ENCODE measurements at regions not wholly inside any gene's neighbourhood (a gene's known extent, or its start where the extent isn't known, plus 50 kb on each side); places are given as distances from the start of the nearest gene placed in this dataset.

DNA sequence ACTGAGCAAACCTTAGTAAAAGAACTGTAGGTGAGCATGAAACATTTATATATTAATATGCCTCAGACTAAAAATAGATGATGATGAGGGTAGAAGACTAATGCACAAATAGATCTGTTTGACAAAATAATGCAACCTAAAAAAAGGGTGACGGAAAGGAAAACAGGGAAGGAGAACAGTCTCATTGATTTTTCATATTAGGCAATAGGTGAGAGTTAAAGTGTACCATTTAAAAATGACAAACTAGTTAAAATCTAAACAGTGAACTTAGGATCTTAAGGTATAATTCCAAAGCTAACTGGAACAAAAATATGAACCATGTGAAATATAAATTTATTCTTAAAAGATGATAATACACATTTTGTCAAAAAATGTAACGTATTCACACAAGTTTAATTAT, 1347.6 kb downstream of the SI start:
- no peak overlapping the region for H3K4me3 ChIP-seq
- no peaks in the 10 kb centered on the region for H3K36me3 ChIP-seq
- no peaks in the 10 kb centered on the region for H3K9me3 ChIP-seq
- no peaks in the 10 kb centered on the region for H3K4me1 ChIP-seq
- no peak overlapping the region for H3K27ac ChIP-seq
- DNase-seq (no peak), ATAC-seq (no peak)
- intact Hi-C loops (cut with DNase I) = no loop called here
- no peaks in the 10 kb centered on the region for H3K27me3 ChIP-seq (ENCODE audit: low read depth)
- no peak for TF ChIP-seq CTCF (IDR thresholded peaks at IDR 0.05)

GRCh38 chr3:163726125-163726524, 1352.2 kb downstream of the SI start:
- Histone ChIP-seq H3K27ac (no peak overlapping the region), H3K4me1 (no peaks in the 10 kb centered on the region), H3K4me3 (no peak overlapping the region), H3K27me3 (ENCODE audit: low read depth) (no peaks in the 10 kb centered on the region), H3K9me3 (no peaks in the 10 kb centered on the region), H3K36me3 (no peaks in the 10 kb centered on the region)
- intact Hi-C loops (cut with DNase I) = no loop called here
- DNase-seq (no peak), ATAC-seq (no peak)
- TF ChIP-seq CTCF (IDR thresholded peaks at IDR 0.05) = no peak

- Histone ChIP-seq H3K9me3 (no peaks in the 10 kb centered on the region), H3K4me1 (no peaks in the 10 kb centered on the region), H3K4me3 (no peak overlapping the region), H3K27me3 (ENCODE audit: low read depth) (no peaks in the 10 kb centered on the region), H3K27ac (no peak overlapping the region), H3K36me3 (no peaks in the 10 kb centered on the region)
- intact Hi-C loops (cut with DNase I) = no loop called here
- DNase-seq (no peak), ATAC-seq (no peak)
- TF ChIP-seq CTCF (IDR thresholded peaks at IDR 0.05) = no peak
These were observed 1355.9 kb downstream of the SI start for GRCh38 chr3:163722405-163722804.

DNA sequence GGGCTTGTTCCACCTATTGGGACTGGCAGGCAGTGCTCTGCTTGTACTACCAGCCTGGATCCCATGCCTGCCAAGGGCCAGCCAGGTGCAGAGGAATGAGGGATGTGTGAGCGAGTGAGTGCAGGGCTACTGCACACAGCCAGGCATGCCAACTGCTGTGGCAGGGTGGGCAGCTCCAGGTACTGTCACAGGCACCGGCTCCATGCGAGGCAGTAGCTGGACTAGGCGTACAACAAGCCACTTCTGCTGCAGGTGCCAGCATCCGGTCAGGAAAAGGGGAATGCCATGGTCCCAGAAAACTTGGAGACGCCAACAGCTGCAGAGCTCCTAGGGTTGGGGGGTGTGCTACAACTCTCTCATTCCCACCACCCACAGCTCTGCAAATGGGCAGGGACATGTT, 1356.7 kb downstream of the SI start:
- Histone ChIP-seq H3K4me1 (no peaks in the 10 kb centered on the region), H3K4me3 (no peak overlapping the region), H3K9me3 (no peaks in the 10 kb centered on the region), H3K27ac (no peak overlapping the region), H3K27me3 (ENCODE audit: low read depth) (no peaks in the 10 kb centered on the region), H3K36me3 (no peaks in the 10 kb centered on the region)
- DNase-seq (no peak), ATAC-seq (peak in 1 of 2 donors; percentile 25)
- no peak for TF ChIP-seq CTCF (IDR thresholded peaks at IDR 0.05)
- intact Hi-C loops (cut with DNase I) = no loop called here

GRCh38 chr3:163717377-163717776, 1360.9 kb downstream of the SI start:
- ATAC-seq (no peak), DNase-seq (no peak)
- no peaks in the 10 kb centered on the region for H3K27me3 ChIP-seq (ENCODE audit: low read depth)
- no peaks in the 10 kb centered on the region for H3K9me3 ChIP-seq
- intact Hi-C loops (cut with DNase I) = no loop called here
- H3K4me3 ChIP-seq = no peak overlapping the region
- no peak overlapping the region for H3K27ac ChIP-seq
- H3K36me3 ChIP-seq = no peaks in the 10 kb centered on the region
- H3K4me1 ChIP-seq = no peaks in the 10 kb centered on the region
- TF ChIP-seq CTCF (IDR thresholded peaks at IDR 0.05) = no peak

DNA sequence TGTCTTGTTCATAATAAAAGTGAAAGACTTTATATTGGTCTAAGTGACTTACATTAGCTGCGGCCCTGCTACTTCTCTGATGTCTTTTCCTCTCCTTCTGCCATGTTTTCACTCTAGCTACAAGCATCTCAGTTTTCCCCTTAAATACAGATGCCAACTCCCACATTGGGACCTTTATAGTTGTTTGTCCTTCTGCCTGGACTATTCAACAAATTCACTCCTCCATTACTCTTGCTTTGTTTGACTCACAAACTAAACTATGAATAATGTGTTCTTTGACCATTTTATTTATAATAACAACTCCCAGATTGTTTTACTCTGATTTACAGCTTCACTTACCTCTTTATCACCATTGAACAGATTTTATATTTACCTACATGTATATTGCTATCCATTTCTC, 1369.9 kb downstream of the SI start:
- Histone ChIP-seq H3K4me3 (no peak overlapping the region), H3K9me3 (no peaks in the 10 kb centered on the region), H3K27ac (no peak overlapping the region), H3K27me3 (ENCODE audit: low read depth) (no peaks in the 10 kb centered on the region), H3K4me1 (no peaks in the 10 kb centered on the region), H3K36me3 (no peaks in the 10 kb centered on the region)
- no peak for TF ChIP-seq CTCF (IDR thresholded peaks at IDR 0.05)
- intact Hi-C loops (cut with DNase I) = no loop called here
- ATAC-seq (no peak), DNase-seq (no peak)

Data from lower lobe of right lung (tissue), 2 donors.